Stimulated activated memory B cell treated with anti-CD40 and anti-IgM and Interleukin-4, amounts not matched to agents 10 μg/mL and 1 μg/mL and 100 μg/mL, for 72 hours (primary cell): ENCODE measurements at regions not wholly inside any gene's neighbourhood (a gene's known extent, or its start where the extent isn't known, plus 50 kb on each side); places are given as distances from the start of the nearest gene placed in this dataset.
A peak's percentile ranks its signal among the peaks of the same experiment; 100 is the strongest.

ENCODE experiments used
- ATAC-seq: fragments of 150-1000 bp; cut with Tn5 transposase; 2 replicates; pipeline ENCODE4 v1.10.0; 2021
- H3K27ac Mint-ChIP-seq: one replicate; pipeline ENCODE4 v1.8.0; 2022; ENCODE audit warnings: mild to moderate bottlenecking, mixed read lengths
- H3K27me3 Mint-ChIP-seq: one replicate; pipeline ENCODE4 v1.8.0; 2022; ENCODE audit warnings: mixed read lengths
- H3K36me3 Mint-ChIP-seq: one replicate; pipeline ENCODE4 v1.8.0; 2022; ENCODE audit warnings: mixed read lengths
- H3K4me1 Mint-ChIP-seq: one replicate; pipeline ENCODE4 v1.8.0; 2022; ENCODE audit warnings: mixed read lengths
- H3K4me3 Mint-ChIP-seq: one replicate; pipeline ENCODE4 v1.8.0; 2022; ENCODE audit warnings: mild to moderate bottlenecking, moderate library complexity, mixed read lengths
- H3K9me3 Mint-ChIP-seq: one replicate; pipeline ENCODE4 v1.8.0; 2022; ENCODE audit warnings: mixed read lengths

DNA sequence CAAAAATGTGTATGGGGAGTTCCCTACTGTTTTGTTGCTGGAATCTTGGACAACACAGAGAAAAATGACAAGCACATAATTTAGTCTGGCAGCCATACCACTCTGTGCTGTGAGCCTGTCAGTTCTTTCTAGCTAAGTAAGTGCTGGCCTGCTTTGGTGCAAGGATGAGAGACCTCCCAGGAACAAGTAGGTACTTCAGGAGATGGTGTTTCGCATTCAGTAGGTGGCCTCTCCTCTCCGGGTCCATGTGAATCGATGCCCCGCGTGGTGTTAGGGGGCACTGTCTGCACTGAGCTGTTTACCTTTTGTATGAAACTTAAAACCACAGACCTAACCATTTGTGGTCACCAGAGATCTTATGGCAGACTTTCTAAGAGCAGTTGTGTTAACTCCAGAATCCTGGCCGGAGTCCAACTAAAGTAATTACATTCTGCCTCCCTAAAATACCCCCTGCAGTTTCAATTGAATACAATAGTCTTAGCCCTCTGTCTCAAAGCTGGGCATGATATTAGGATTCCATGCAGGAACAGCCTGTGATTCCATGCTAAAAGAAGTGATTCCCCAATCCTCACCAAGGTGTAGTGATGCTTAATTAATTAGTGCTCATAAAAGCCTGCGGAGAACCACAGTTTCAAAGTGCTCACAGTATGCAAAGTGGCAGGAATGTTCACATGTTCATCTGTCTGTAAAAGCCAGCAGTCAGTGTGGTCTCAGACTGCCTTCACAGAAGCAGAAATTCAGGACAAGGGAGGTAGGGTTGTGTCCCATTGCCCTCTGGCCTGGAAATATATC is 64.2 kb downstream of the LLPH start:
- H3K27me3 Mint-ChIP-seq, result peaks cover 7% of the 10 kb centered on the region
- H3K9me3 Mint-ChIP-seq, result peaks cover 3% of the 10 kb centered on the region
- no peak overlapping the region for H3K27ac Mint-ChIP-seq
- ATAC-seq, result no peak
- H3K4me1 Mint-ChIP-seq, result peaks cover 14% of the 10 kb centered on the region
- H3K36me3 Mint-ChIP-seq, result no peaks in the 10 kb centered on the region
- no peak overlapping the region for H3K4me3 Mint-ChIP-seq

DNA sequence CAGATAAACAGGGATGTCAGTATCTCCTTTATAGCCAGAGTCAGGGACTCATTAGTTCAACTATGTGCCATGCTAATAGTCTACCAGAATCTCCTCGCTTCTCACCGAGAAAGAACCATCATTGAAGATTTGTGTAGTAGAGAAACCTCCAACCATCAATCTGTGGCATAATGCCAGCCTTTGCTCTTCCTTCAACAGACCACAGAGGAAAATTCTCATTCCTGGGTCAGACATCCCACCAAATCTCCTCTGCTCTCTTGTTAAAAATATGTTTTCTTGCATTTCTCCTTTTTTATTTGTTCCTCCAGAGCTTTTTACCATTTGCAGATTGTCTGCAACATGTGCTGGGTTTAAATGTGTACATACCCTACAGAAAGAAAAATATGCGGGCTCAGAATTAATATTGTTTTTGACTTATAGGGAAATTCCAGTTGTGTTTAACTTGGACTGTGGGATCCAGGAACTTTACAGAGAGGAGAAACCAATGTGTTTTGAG is 64.9 kb downstream of the LLPH start:
- H3K27me3 Mint-ChIP-seq, result peaks cover 9% of the 10 kb centered on the region
- H3K36me3 Mint-ChIP-seq, result no peaks in the 10 kb centered on the region
- H3K4me3 Mint-ChIP-seq, result no peak overlapping the region
- H3K9me3 Mint-ChIP-seq, result peaks cover 3% of the 10 kb centered on the region
- H3K4me1 Mint-ChIP-seq, result peaks cover 14% of the 10 kb centered on the region
- no peak overlapping the region for H3K27ac Mint-ChIP-seq
- no peak for ATAC-seq

DNA sequence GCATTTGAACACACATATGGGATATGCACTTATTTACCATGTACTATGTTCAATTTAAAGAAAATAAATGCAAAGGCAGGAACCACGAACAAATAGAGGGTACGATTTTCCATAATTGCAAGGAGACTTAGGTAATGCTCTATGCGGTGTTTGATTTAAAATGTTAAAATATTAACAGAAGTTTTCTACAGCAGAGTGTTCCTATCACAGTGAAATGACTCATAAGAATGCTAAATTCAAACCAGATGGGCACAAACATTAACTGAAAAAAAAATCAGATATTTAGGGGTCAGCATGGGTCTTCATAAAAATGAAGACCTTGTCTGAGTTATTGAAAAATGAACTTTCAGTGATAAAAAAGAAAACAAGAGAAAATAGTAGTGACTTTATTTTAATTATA is 65.4 kb downstream of the LLPH start:
- Mint-ChIP-seq H3K27me3 (peaks cover 9% of the 10 kb centered on the region), H3K4me3 (no peak overlapping the region), H3K4me1 (peaks cover 14% of the 10 kb centered on the region), H3K27ac (no peak overlapping the region), H3K9me3 (peaks cover 3% of the 10 kb centered on the region), H3K36me3 (no peaks in the 10 kb centered on the region)
- no peak for ATAC-seq

DNA sequence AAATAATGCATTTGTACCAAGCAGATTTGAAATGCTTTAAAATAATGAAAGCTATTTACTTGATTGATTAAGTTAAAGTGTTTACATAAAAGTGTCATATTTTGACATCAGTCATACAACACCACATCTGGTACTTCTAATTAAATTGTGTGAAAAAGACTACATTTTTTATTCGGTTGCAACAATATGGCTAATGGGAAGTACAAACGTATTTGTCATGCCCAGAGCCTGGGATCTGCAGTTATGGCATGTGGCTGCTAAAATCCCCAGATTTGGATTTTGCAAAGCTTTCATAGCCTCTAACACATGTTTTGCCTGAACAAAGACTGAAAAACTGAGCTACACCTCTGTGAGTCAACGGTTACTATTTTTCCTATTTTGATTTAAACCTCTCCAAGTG is 66.6 kb downstream of the LLPH start:
- H3K27me3 Mint-ChIP-seq, result peaks cover 9% of the 10 kb centered on the region
- H3K4me1 Mint-ChIP-seq, result peaks cover 14% of the 10 kb centered on the region
- no peaks in the 10 kb centered on the region for H3K36me3 Mint-ChIP-seq
- H3K4me3 Mint-ChIP-seq, result no peak overlapping the region
- H3K27ac Mint-ChIP-seq, result no peak overlapping the region
- H3K9me3 Mint-ChIP-seq, result peaks cover 3% of the 10 kb centered on the region
- ATAC-seq, result no peak

DNA sequence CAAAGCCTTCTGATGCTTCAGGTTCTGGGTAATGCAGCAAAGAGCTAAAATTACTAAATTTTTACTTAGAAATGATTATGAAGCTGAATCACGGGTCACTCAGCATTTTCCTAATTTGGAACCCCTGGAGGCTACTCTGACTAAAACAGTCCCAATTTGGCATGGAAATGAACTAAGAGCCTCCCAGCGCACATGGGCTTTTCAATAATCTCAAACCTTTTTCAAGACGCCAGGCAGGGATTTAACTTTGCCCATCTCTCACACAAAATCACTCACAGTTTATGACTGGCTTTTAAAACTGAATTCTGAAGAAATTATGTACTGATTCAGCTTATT is 68.3 kb downstream of the LLPH start:
- ATAC-seq, result no peak
- no peak overlapping the region for H3K27ac Mint-ChIP-seq
- H3K27me3 Mint-ChIP-seq, result peaks cover 9% of the 10 kb centered on the region

DNA sequence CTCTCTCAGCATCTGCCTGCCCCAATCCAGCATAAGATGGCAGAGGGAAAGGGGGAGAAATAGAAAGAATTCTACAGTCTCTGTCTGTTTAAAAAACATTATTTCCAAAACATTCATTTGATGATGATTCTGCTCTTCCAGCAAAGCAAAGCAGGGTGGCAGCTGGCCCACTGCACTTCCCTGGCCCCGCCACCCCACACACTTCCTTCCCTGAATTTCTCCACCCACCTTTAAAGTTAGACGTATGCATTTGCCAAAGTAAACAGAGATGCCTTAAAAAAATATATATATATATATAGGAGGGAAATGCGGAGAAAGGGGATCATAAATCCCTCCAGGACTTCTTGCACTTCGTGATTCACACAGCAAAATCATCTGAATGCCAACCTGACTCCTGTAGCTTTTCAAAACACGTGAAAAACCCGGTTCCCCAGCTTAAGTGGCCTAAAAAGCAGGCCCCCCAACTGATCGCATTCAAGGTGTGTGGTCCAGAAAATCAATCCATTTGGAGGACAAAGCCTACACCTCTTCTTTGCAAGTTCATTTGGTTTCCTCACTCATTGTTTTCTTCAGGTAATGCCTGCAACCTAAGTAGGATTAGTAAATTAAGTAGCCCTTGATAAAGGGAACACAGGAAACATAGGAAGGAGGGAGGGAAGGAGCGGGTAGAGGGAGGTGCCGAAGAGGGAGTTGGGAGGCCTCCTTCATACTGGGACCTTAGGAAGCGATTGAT is 68.8 kb downstream of the LLPH start:
- no peak for ATAC-seq
- peaks cover under 1% of the 10 kb centered on the region for H3K9me3 Mint-ChIP-seq
- H3K4me3 Mint-ChIP-seq, result no peak overlapping the region
- no peak overlapping the region for H3K27ac Mint-ChIP-seq
- peaks cover 9% of the 10 kb centered on the region for H3K27me3 Mint-ChIP-seq
- H3K4me1 Mint-ChIP-seq, result peaks cover 8% of the 10 kb centered on the region
- H3K36me3 Mint-ChIP-seq, result no peaks in the 10 kb centered on the region

More for the DNA sequence above, 68.3 kb downstream of the LLPH start:
- Mint-ChIP-seq H3K4me1 (peaks cover 13% of the 10 kb centered on the region), H3K9me3 (peaks cover 3% of the 10 kb centered on the region), H3K4me3 (no peak overlapping the region), H3K36me3 (no peaks in the 10 kb centered on the region)

DNA sequence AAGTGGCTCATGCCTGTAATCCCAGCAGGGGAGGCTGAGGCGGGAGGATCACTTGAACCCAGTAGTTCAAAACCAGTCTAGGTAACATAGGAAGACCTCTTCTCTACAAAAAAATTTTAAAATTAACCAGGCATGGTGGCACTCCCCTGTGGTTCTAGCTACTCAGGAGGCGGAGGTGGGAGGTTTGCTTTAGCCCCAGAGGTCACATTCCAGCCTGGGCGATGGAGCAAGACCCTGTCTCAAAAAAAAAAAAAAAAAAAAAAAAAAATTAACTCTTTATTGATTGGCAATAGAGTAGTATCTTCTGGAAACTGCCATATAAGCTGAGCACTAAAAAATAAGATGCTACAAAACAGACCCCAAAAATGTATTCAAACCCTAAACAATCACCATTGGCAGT is 69.5 kb downstream of the LLPH start:
- no peaks in the 10 kb centered on the region for H3K9me3 Mint-ChIP-seq
- peaks cover 9% of the 10 kb centered on the region for H3K27me3 Mint-ChIP-seq
- H3K4me1 Mint-ChIP-seq, result peaks cover 1% of the 10 kb centered on the region
- H3K4me3 Mint-ChIP-seq, result no peak overlapping the region
- no peak for ATAC-seq
- no peaks in the 10 kb centered on the region for H3K36me3 Mint-ChIP-seq
- H3K27ac Mint-ChIP-seq, result no peak overlapping the region

DNA sequence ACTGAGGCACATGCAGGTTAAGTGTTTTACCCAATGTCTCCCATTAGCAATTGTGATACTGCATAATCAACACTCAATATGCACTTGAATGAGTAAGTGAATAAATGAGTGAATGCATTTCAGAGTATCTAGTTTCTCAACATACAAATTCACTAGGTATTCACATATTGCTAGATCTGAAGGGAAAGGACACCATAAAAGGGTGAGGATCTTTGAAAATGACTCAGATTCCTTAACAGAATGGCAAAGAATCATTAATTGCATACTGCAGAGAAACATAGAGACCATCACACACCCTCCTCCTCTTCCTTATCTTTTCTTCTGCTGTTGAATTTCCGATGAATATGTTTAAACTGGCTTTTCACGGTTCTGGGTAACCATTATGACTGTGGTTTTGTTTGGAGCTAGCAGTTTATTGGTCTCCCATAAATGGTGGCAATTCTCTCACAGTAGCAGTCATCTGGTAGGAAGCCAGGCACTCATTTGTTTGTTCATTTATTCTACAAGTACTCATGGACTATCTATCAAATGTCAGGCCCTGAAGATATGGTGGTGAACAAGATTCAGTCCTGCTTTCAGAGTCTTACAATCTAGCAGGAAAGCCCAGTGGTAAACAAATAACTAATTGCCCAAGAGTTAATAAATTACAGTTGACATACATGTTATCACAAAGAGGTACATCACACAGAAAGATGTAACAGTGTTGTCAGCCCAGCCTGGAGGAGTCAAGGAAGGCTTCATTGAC is 70.2 kb downstream of the LLPH start:
- Mint-ChIP-seq H3K27ac (no peak overlapping the region), H3K36me3 (no peaks in the 10 kb centered on the region), H3K9me3 (no peaks in the 10 kb centered on the region), H3K4me1 (no peaks in the 10 kb centered on the region), H3K4me3 (no peak overlapping the region), H3K27me3 (peaks cover 9% of the 10 kb centered on the region)
- ATAC-seq, result no peak

DNA sequence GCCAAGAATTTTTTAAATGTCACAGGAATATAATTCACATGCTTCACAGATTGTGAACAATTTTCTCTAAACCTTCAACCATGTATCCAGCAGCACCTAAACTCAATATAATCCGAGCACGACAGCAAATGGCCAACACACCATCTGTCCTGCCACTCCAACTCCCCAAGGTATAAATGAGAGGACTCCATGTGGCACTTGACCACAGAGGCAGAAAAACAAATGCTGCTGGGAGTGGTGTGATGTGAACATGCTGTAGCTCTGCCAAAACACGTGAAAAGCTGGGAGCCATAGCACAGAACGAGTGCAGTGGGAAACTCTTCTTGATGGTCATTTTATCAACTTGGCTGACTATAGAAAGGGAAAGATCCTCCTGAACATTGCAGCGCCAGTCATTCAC is 70.9 kb downstream of the LLPH start:
- H3K27ac Mint-ChIP-seq, result no peak overlapping the region
- ATAC-seq, result no peak

DNA sequence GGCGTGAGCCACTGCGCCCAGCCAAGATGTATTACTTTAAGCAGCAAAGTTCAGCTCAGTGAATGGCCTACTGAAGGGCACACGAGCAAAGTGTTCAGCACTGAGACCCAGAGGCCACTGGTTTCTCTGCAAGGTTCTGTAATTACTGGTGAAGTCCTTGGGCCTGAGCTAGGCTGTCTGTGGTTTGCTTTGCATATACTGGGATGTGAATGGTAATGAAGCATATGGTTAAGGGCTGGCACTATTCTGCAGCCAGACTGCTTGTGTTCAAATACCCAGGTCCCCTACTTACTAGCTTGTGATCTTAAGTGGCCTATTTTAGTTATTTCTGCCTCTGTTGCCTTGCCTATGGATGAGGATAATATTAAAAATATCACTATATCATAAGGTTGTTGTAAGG is 72.0 kb downstream of the LLPH start:
- no peak for ATAC-seq
- H3K4me3 Mint-ChIP-seq, result no peak overlapping the region
- no peak overlapping the region for H3K27ac Mint-ChIP-seq
- H3K36me3 Mint-ChIP-seq, result no peaks in the 10 kb centered on the region
- no peaks in the 10 kb centered on the region for H3K4me1 Mint-ChIP-seq
- H3K9me3 Mint-ChIP-seq, result no peaks in the 10 kb centered on the region
- peaks cover 9% of the 10 kb centered on the region for H3K27me3 Mint-ChIP-seq

More for the DNA sequence above, 70.9 kb downstream of the LLPH start:
- no peak overlapping the region for H3K4me3 Mint-ChIP-seq
- peaks cover 9% of the 10 kb centered on the region for H3K27me3 Mint-ChIP-seq
- H3K36me3 Mint-ChIP-seq, result no peaks in the 10 kb centered on the region
- H3K9me3 Mint-ChIP-seq, result no peaks in the 10 kb centered on the region
- H3K4me1 Mint-ChIP-seq, result no peaks in the 10 kb centered on the region

DNA sequence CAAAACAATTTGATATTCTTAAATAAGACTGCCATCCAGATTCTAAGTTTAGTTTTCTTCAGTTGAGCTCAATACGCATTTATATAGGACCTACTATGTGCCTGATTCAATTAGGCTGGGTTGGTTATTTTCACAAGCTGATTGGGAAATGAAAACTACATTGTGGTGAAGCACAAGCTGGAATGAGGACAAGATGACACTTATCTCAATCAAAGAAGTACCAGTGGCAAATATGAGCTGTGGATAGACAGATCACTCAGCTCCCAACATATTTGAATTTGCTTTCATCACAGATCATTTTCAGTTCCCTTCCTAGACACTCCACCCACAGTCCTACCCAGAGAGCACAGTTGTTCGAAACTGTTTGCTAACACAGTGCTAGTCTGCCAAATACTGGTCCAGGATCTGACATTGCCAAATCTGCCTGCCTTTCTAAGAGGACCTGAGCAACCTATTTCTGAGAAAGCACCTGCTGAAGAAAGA is 74.7 kb downstream of the LLPH start:
- Mint-ChIP-seq H3K27me3 (no peaks in the 10 kb centered on the region), H3K4me3 (no peak overlapping the region), H3K27ac (no peak overlapping the region)

DNA sequence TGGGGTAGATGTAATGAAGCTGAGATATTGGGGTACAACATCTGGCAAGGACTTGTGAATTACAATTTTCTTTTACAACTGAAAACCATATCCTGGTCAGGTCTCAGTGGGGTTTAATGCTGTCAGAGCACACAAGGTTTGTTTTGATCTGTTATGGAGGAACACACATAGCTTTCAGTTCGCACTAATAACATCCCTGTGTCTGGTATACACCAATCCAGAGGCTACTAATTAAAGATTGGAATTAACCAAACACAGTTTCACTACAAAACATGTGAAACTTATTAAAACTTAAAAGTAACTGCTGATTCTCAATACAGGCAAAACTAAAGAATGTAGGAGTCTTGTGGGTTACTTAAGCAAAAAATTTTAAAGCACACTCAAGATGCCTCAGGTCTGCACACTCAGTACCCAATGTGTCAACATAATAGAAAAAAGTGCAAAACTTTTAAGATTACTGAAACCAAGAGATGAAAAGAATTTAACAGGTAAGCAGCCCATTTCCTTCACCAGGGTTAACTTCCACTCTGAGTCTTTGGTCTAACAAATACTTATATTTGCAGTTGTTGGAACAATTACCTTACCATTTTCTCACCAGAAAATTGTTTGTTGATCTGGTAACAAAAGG is 77.4 kb downstream of the LLPH start:
- H3K4me1 Mint-ChIP-seq, result no peaks in the 10 kb centered on the region
- no peak overlapping the region for H3K4me3 Mint-ChIP-seq
- no peaks in the 10 kb centered on the region for H3K36me3 Mint-ChIP-seq
- ATAC-seq, result no peak
- no peaks in the 10 kb centered on the region for H3K27me3 Mint-ChIP-seq
- H3K9me3 Mint-ChIP-seq, result no peaks in the 10 kb centered on the region
- H3K27ac Mint-ChIP-seq, result no peak overlapping the region

More for the DNA sequence above, 74.7 kb downstream of the LLPH start:
- Mint-ChIP-seq H3K36me3 (no peaks in the 10 kb centered on the region), H3K4me1 (no peaks in the 10 kb centered on the region), H3K9me3 (no peaks in the 10 kb centered on the region)
- ATAC-seq, result peak; percentile 91

DNA sequence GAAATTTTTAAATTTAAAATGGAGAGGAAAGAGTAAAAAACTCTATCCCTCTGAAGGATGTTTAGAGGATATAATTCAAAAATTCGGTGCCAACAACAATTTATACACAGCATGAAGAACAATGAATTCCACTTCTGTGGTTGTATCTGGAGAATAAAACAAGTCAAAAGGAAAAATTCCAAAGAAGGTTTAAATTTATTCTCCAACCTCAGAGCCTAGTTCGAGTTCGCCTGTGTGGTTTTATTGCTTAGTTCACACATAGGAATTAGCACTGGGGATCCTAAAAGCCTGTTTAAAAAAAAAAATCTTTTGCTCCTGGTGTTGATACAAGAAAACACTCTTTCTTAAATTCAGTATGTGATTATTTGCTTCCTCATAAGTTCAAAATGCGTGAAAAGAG is 79.2 kb downstream of the LLPH start:
- H3K4me1 Mint-ChIP-seq, result no peaks in the 10 kb centered on the region
- H3K27me3 Mint-ChIP-seq, result no peaks in the 10 kb centered on the region
- ATAC-seq, result no peak
- H3K4me3 Mint-ChIP-seq, result no peak overlapping the region
- H3K9me3 Mint-ChIP-seq, result no peaks in the 10 kb centered on the region
- no peak overlapping the region for H3K27ac Mint-ChIP-seq
- no peaks in the 10 kb centered on the region for H3K36me3 Mint-ChIP-seq

DNA sequence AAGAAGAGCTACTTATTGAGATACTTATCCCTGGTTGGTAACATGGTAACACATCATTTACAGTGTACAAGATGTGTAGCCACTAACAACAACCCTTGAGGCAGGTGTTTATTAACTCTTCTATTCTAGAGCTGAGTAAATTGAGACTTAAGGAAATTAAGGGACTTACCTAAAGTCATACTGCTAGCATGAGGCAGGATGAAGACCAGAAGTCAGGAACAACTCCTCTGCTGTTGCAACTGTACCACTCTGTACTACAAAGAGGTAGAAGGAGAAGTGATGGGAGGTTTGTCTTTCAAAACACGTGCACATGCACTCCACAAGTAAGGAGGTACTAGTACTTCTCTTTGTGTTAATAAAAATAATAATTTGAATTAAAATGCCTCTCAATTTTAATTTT is 79.9 kb downstream of the LLPH start:
- ATAC-seq, result no peak
- no peak overlapping the region for H3K4me3 Mint-ChIP-seq

DNA sequence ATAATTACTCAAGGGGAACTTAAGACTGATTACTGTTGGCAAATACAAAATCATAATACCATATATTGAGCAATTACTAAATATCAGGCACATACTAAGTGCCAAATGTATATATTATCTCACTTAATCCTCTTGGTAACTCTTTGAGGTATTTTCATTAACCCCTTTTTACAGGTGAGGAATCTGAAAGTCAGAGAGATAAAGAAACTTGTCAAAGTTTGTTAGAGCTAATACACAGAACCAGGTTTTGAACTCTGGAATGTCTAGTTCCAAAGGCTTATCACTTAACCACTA is 80.3 kb downstream of the LLPH start:
- Mint-ChIP-seq H3K27ac (no peak overlapping the region), H3K9me3 (no peaks in the 10 kb centered on the region), H3K36me3 (no peaks in the 10 kb centered on the region), H3K27me3 (no peaks in the 10 kb centered on the region), H3K4me1 (no peaks in the 10 kb centered on the region), H3K4me3 (no peak overlapping the region)
- no peak for ATAC-seq

More for the DNA sequence above, 79.9 kb downstream of the LLPH start:
- no peaks in the 10 kb centered on the region for H3K27me3 Mint-ChIP-seq
- no peaks in the 10 kb centered on the region for H3K9me3 Mint-ChIP-seq
- no peak overlapping the region for H3K27ac Mint-ChIP-seq
- no peaks in the 10 kb centered on the region for H3K36me3 Mint-ChIP-seq
- no peaks in the 10 kb centered on the region for H3K4me1 Mint-ChIP-seq
